CD14-positive monocyte (primary cell): ENCODE measurements at regions not wholly inside any gene's neighbourhood (a gene's known extent, or its start where the extent isn't known, plus 50 kb on each side); places are given as distances from the start of the nearest gene placed in this dataset.
A peak's percentile ranks its signal among the peaks of the same experiment; 100 is the strongest.
"Not testable (repeated sequence)": the region's sequence is repeated elsewhere in the genome, so short reads cannot be mapped to it uniquely, and the experiment has no call there.

Experiments
- DNase-seq, 3 donors: peaks; one replicate each; pipeline ENCODE4 v3.0.0-alpha.2; 2011 to 2022
- H2AFZ ChIP-seq: 2 replicates; pipeline ENCODE4 v1.6.0; 2012; ENCODE audit warnings: mild to moderate bottlenecking, low read depth, low read length, inconsistent platforms; ENCODE audit not compliant: insufficient read depth, poor library complexity, severe bottlenecking
- H3K27ac ChIP-seq, 2 donors: 1 replicate in 1 of 2; 2 replicates in 1 of 2; pipeline ENCODE4 v1.5.1; 2012 to 2013; ENCODE audit warnings: low read length in 2 of 2, control low read depth in 1 of 2, inconsistent platforms in 1 of 2, low read depth in 1 of 2, mild to moderate bottlenecking in 1 of 2
- H3K27me3 ChIP-seq, 2 donors: one replicate each; pipeline versions ENCODE4 v1.6.0 to v1.6.1; 2011 to 2013; ENCODE audit warnings: low read length in 2 of 2; ENCODE audit not compliant: control insufficient read depth in 2 of 2, insufficient read depth in 2 of 2
- H3K36me3 ChIP-seq, 2 donors: replicated peaks in 1 of 2; 1 replicate in 1 of 2; 2 replicates in 1 of 2; pipeline versions ENCODE4 v1.5.1 to v1.6.1; 2012 to 2013; ENCODE audit warnings: low read length in 2 of 2, control low read depth in 1 of 2, inconsistent platforms in 1 of 2, mild to moderate bottlenecking in 1 of 2; ENCODE audit not compliant: insufficient read depth in 2 of 2, control insufficient read depth in 1 of 2
- H3K4me1 ChIP-seq, 2 donors: 1 replicate in 1 of 2; 2 replicates in 1 of 2; pipeline versions ENCODE4 v1.5.1 to v1.6.1; 2012 to 2013; ENCODE audit warnings: low read length in 2 of 2, control low read depth in 1 of 2, inconsistent platforms in 1 of 2, mild to moderate bottlenecking in 1 of 2, moderate library complexity in 1 of 2; ENCODE audit not compliant: insufficient read depth in 2 of 2, control insufficient read depth in 1 of 2
- H3K4me2 ChIP-seq: replicated peaks from 2 replicates; pipeline ENCODE3; 2012; ENCODE audit warnings: low read length, moderate library complexity, mild to moderate bottlenecking; ENCODE audit not compliant: poor library complexity, severe bottlenecking; ENCODE audit errors: extremely low read depth
- H3K4me3 ChIP-seq, 3 experiments: fragments of 200-600 bp in 1 of 3; sonication (generic) in 1 of 3; replicated peaks in 1 of 3; 1 replicate in 2 of 3; 2 replicates in 1 of 3; pipeline ENCODE4 v1.5.1; 2011 to 2013; ENCODE audit warnings: low read length in 3 of 3, mild to moderate bottlenecking in 3 of 3, control low read depth in 2 of 3, low read depth in 2 of 3, inconsistent platforms in 1 of 3, moderate library complexity in 1 of 3
- H3K79me2 ChIP-seq: 2 replicates; pipeline ENCODE4 v1.6.0; 2012; ENCODE audit warnings: mild to moderate bottlenecking, control low read depth, inconsistent platforms, low read length, moderate library complexity; ENCODE audit not compliant: insufficient read depth
- H3K9ac ChIP-seq: 2 replicates; pipeline ENCODE4 v1.6.0; 2017; ENCODE audit warnings: low read length, mild to moderate bottlenecking; ENCODE audit not compliant: insufficient read depth, poor library complexity, severe bottlenecking
- H3K9me3 ChIP-seq, 2 donors: replicated peaks in 1 of 2; 1 replicate in 1 of 2; 2 replicates in 1 of 2; pipeline versions ENCODE4 v1.5.1 to v1.6.1; 2012 to 2013; ENCODE audit warnings: low read length in 2 of 2, control low read depth in 1 of 2; ENCODE audit not compliant: control insufficient read depth in 1 of 2, insufficient read depth in 1 of 2
- H4K20me1 ChIP-seq: 2 replicates; pipeline ENCODE4 v1.6.0; 2012; ENCODE audit warnings: mild to moderate bottlenecking, low read length, control low read depth, moderate library complexity; ENCODE audit not compliant: insufficient read depth
- H3K27ac Mint-ChIP-seq, 7 donors: one replicate each; pipeline ENCODE4 v1.8.0; 2020; ENCODE audit warnings: mild to moderate bottlenecking in 7 of 7, mixed read lengths in 7 of 7, moderate library complexity in 6 of 7, inconsistent platforms in 2 of 7
- H3K27me3 Mint-ChIP-seq, 3 donors: one replicate each; pipeline ENCODE4 v1.8.0; 2021 to 2022; ENCODE audit warnings: low read depth in 3 of 3, mild to moderate bottlenecking in 3 of 3, mixed read lengths in 3 of 3, moderate library complexity in 3 of 3, inconsistent platforms in 1 of 3
- H3K36me3 Mint-ChIP-seq, 2 donors: one replicate each; pipeline ENCODE4 v1.8.0; 2020; ENCODE audit warnings: mixed read lengths in 2 of 2, inconsistent platforms in 1 of 2, mild to moderate bottlenecking in 1 of 2
- H3K4me1 Mint-ChIP-seq: one replicate; pipeline ENCODE4 v1.8.0; 2020; ENCODE audit warnings: mild to moderate bottlenecking, mixed read lengths
- H3K4me3 Mint-ChIP-seq, 2 donors: one replicate each; pipeline ENCODE4 v1.8.0; 2020; ENCODE audit warnings: mild to moderate bottlenecking in 2 of 2, mixed read lengths in 2 of 2, moderate library complexity in 1 of 2
- H3K9me3 Mint-ChIP-seq, 7 donors: one replicate each; pipeline ENCODE4 v1.8.0; 2020 to 2022; ENCODE audit warnings: mixed read lengths in 7 of 7, mild to moderate bottlenecking in 6 of 7, moderate library complexity in 6 of 7, inconsistent platforms in 2 of 7
- WGBS: methylation state at CpG from one replicate; pipeline ENCODE4 v1.1.5; 2013; ENCODE audit warnings: missing lambda C conversion rate; ENCODE audit not compliant: insufficient coverage; 5-methylcytosine and 5-hydroxymethylcytosine counted together
- intact Hi-C, 2 donors: fragments of 100-400 bp; cut with micrococcal nuclease; formaldehyde crosslinking; loops; one replicate each; pipeline versions ENCODE4 v1.15.0 to v1.15.1; 2023
- TF ChIP-seq, protein P1 (sequence below): fragments of 200-600 bp; IDR thresholded peaks from one replicate; pipeline ENCODE4 v1.8.0; 2022; ENCODE audit warnings: antibody characterized with exemption, mild to moderate bottlenecking

DNA sequence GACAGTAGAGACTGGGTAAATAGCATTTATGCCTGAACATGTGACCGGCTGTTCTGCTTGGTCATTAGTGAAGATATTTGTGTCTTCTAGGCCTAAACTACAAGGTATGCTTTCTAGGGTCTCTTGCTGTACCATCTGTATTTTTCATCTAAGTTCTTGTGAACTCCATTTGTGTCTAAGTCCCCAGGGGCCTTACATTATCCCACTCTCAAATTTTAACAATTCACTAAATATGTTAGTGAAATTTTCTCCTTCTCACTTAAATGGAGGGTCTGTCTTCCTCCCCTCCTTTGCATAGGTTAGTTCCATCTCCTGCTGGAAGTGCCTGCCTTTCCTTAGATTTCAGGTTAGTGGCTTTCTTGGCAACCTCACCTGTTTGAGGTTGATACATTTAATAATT lies 382.6 kb downstream of the RAD51AP2 start:
- TF ChIP-seq, protein P1, sequence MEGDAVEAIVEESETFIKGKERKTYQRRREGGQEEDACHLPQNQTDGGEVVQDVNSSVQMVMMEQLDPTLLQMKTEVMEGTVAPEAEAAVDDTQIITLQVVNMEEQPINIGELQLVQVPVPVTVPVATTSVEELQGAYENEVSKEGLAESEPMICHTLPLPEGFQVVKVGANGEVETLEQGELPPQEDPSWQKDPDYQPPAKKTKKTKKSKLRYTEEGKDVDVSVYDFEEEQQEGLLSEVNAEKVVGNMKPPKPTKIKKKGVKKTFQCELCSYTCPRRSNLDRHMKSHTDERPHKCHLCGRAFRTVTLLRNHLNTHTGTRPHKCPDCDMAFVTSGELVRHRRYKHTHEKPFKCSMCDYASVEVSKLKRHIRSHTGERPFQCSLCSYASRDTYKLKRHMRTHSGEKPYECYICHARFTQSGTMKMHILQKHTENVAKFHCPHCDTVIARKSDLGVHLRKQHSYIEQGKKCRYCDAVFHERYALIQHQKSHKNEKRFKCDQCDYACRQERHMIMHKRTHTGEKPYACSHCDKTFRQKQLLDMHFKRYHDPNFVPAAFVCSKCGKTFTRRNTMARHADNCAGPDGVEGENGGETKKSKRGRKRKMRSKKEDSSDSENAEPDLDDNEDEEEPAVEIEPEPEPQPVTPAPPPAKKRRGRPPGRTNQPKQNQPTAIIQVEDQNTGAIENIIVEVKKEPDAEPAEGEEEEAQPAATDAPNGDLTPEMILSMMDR, result no peak
- WGBS, result 100% methylated on average over 1 of the region's 1 CpG
- H3K79me2 ChIP-seq, result no peaks in the 10 kb centered on the region
- intact Hi-C loops, result no loop called here
- H4K20me1 ChIP-seq, result no peaks in the 10 kb centered on the region
- H3K4me2 ChIP-seq, result no peak overlapping the region
- H3K4me1 ChIP-seq, result no peaks in the 10 kb centered on the region
- no peak overlapping the region for H2AFZ ChIP-seq
- H3K4me3 ChIP-seq, result no peak overlapping the region
- no peaks in the 10 kb centered on the region for H3K36me3 ChIP-seq
- Mint-ChIP-seq H3K9me3 (no peaks in the 10 kb centered on the region), H3K27me3 (peaks cover 0 to 3% (median 1%) of the 10 kb centered on the region in 3 donors), H3K27ac (no peak overlapping the region), H3K4me1 (no peaks in the 10 kb centered on the region), H3K4me3 (no peak overlapping the region), H3K36me3 (no peaks in the 10 kb centered on the region)
- no peak for DNase-seq
- no peaks in the 10 kb centered on the region for H3K9me3 ChIP-seq
- no peak overlapping the region for H3K9ac ChIP-seq
- H3K27ac ChIP-seq, result no peak overlapping the region
- H3K27me3 ChIP-seq, result no peaks in the 10 kb centered on the region

DNA sequence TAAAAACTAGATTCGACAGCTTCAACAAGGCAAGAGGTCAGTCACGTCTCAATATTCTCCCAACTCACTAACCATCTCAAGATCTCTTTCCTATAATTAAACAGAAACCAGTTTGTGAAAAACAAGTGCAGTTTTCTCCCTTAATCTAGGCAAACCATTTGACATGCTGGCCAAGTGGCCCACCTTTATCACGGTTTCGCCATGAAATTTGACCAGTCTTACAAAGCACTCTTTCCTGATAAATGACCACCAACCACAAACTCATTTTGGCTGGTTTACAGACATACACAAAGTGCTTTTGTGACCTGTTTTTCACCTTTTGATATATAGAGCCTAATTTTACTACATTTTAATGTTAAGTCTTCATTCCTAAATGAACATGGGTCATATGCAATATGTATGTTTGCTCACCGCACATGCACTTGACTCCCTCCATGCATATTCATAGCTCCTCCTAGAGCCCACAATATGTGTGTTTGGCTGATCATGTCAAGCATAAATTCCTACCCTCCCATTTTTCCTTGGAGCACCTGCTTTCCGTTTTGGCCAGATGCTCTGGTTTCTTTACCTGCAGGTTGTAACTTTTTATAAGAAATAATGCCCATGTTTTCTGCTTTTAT lies 385.1 kb downstream of the RAD51AP2 start:
- H3K27ac ChIP-seq, result no peak overlapping the region
- H3K9ac ChIP-seq, result no peak overlapping the region
- H3K27ac Mint-ChIP-seq, result peak overlapping the region in 1 of 7 donors; percentile 51
- TF ChIP-seq, protein P1, result no peak
- H3K27me3 Mint-ChIP-seq, result peaks cover 0 to 2% (median 0%) of the 10 kb centered on the region in 3 donors
- intact Hi-C loops, result no loop called here
- H3K4me1 ChIP-seq, result no peaks in the 10 kb centered on the region
- H3K9me3 ChIP-seq, result no peaks in the 10 kb centered on the region
- H4K20me1 ChIP-seq, result no peaks in the 10 kb centered on the region
- H3K36me3 Mint-ChIP-seq, result no peaks in the 10 kb centered on the region
- no peaks in the 10 kb centered on the region for H3K27me3 ChIP-seq
- 96% methylated on average over 3 of the region's 6 CpGs for WGBS
- H3K4me3 ChIP-seq, result no peak overlapping the region
- no peak overlapping the region for H3K4me3 Mint-ChIP-seq
- H3K9me3 Mint-ChIP-seq, result peaks cover 0 to 2% (median 0%) of the 10 kb centered on the region in 7 donors
- H3K79me2 ChIP-seq, result no peaks in the 10 kb centered on the region
- no peaks in the 10 kb centered on the region for H3K36me3 ChIP-seq
- H3K4me2 ChIP-seq, result no peak overlapping the region
- no peak overlapping the region for H2AFZ ChIP-seq
- no peaks in the 10 kb centered on the region for H3K4me1 Mint-ChIP-seq
- no peak for DNase-seq

DNA sequence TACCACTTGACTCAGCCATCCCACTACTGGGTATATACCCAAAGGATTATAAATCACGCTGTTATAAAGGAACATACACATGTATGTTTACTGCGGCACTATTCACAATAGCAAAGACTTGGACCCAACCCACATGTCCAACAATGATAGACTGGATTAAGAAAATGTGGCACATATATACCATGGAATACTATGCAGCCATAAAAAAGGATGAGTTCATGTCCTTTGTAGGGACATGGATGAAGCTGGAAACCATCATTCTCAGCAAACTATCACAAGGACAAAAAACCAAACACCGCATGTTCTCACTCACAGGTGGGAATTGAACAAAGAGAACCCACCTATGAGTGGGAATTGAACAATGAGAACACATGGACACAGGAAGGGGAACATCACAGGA lies 387.6 kb downstream of the RAD51AP2 start:
- H3K9me3 ChIP-seq, H3K36me3 Mint-ChIP-seq, H3K9me3 Mint-ChIP-seq, intact Hi-C loops, H3K27me3 Mint-ChIP-seq, H4K20me1 ChIP-seq, H3K4me1 ChIP-seq, H3K27me3 ChIP-seq, H3K4me3 Mint-ChIP-seq, H3K27ac Mint-ChIP-seq, H3K4me2 ChIP-seq, H3K4me3 ChIP-seq, H3K9ac ChIP-seq, DNase-seq, H3K27ac ChIP-seq, H3K79me2 ChIP-seq, H3K4me1 Mint-ChIP-seq, H2AFZ ChIP-seq, H3K36me3 ChIP-seq: not testable (repeated sequence)
- no CpG with 5 or more reads among the region's 3 CpGs for WGBS
